ENCODE measurements at regions not wholly inside any gene's neighbourhood (a gene's known extent, or its start where the extent isn't known, plus 50 kb on each side); places are given as distances from the start of the nearest gene placed in this dataset.
"Not testable (repeated sequence)": the region's sequence is repeated elsewhere in the genome, so short reads cannot be mapped to it uniquely, and the experiment has no call there.

GRCh38 chr4:81754169-81754568 is 282.5 kb upstream of the RASGEF1B start:
- no peak for DNase-seq

GRCh38 chr4:81751531-81752289 is 280.0 kb upstream of the RASGEF1B start:
- DNase-seq = no peak

GRCh38 chr4:81747242-81747930 is 275.7 kb upstream of the RASGEF1B start:
- no peak for DNase-seq

GRCh38 chr4:81746773-81747172 is 275.1 kb upstream of the RASGEF1B start:
- no peak for DNase-seq

- no peak for DNase-seq
Measured at GRCh38 chr4:81746071-81746470, 274.4 kb upstream of the RASGEF1B start.

GRCh38 chr4:81745050-81745449 is 273.3 kb upstream of the RASGEF1B start:
- no peak for DNase-seq

- DNase-seq = no peak
Measured at GRCh38 chr4:81743731-81744435, 272.2 kb upstream of the RASGEF1B start.

- DNase-seq = no peak
Measured at GRCh38 chr4:81740487-81740886, 268.8 kb upstream of the RASGEF1B start.

- DNase-seq = no peak
Measured at GRCh38 chr4:81738891-81739290, 267.2 kb upstream of the RASGEF1B start.

GRCh38 chr4:81737865-81738559 is 266.3 kb upstream of the RASGEF1B start:
- no peak for DNase-seq

- no peak for DNase-seq
Measured at GRCh38 chr4:81736324-81736723, 264.6 kb upstream of the RASGEF1B start.

- no peak for DNase-seq
Measured at GRCh38 chr4:81732980-81733379, 261.3 kb upstream of the RASGEF1B start.

- peak; percentile 52 to 60 for DNase-seq
Measured at GRCh38 chr4:81724925-81725329, 253.2 kb upstream of the RASGEF1B start.

- DNase-seq = no peak
Measured at GRCh38 chr4:81723927-81724587, 252.3 kb upstream of the RASGEF1B start.

- DNase-seq = no peak
Measured at GRCh38 chr4:81723019-81723884, 251.5 kb upstream of the RASGEF1B start.

GRCh38 chr4:81722290-81722851 is 250.7 kb upstream of the RASGEF1B start:
- no peak for DNase-seq

- DNase-seq = no peak
Measured at GRCh38 chr4:81715757-81716156, 244.1 kb upstream of the RASGEF1B start.

- not testable (repeated sequence) for DNase-seq
Measured at GRCh38 chr4:81715357-81715756, 243.7 kb upstream of the RASGEF1B start.

GRCh38 chr4:81714291-81714690 is 242.6 kb upstream of the RASGEF1B start:
- no peak for DNase-seq

- DNase-seq = no peak
Measured at GRCh38 chr4:81712714-81713113, 241.0 kb upstream of the RASGEF1B start.

- DNase-seq = no peak
Measured at GRCh38 chr4:81704461-81704860, 232.8 kb upstream of the RASGEF1B start.
